Fibroblast of skin of back (primary cell): ENCODE measurements at regions not wholly inside any gene's neighbourhood (a gene's known extent, or its start where the extent isn't known, plus 50 kb on each side); places are given as distances from the start of the nearest gene placed in this dataset.
A peak's percentile ranks its signal among the peaks of the same experiment; 100 is the strongest.

Experiments used
- DNase-seq: peaks from one replicate; pipeline ENCODE4 v3.0.0-alpha.2; 2013

- no peak for DNase-seq
Observed at GRCh38 chr9:86795047-86795442, 152.3 kb downstream of the GAS1 start.

- peak; percentile 83 for DNase-seq
Observed at GRCh38 chr9:86794391-86795046, 152.8 kb downstream of the GAS1 start.

- peak; percentile 35 for DNase-seq
Observed at GRCh38 chr9:86792136-86792535, 155.2 kb downstream of the GAS1 start.

GRCh38 chr9:86790805-86791204 lies 156.5 kb downstream of the GAS1 start:
- DNase-seq, result no peak

DNA sequence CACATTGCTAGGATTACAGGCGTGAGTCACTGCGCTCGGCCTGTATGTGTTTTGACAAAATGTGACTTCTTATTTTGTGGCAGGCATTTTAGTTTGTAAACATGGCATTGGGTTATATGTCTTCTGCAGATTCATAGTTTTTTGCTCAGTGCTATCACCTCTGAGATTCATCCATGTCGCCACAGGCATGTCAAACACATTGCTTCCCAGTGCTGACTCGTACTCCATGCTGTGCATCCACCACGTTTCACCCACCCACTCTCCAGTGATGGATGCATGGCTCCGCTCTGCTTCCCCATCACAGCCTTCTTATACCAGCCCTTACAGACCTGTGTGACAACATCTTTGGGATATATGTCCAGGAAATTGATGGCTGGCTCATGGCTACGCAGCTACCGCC lies 158.8 kb downstream of the GAS1 start:
- DNase-seq, result peak; percentile 66

DNA sequence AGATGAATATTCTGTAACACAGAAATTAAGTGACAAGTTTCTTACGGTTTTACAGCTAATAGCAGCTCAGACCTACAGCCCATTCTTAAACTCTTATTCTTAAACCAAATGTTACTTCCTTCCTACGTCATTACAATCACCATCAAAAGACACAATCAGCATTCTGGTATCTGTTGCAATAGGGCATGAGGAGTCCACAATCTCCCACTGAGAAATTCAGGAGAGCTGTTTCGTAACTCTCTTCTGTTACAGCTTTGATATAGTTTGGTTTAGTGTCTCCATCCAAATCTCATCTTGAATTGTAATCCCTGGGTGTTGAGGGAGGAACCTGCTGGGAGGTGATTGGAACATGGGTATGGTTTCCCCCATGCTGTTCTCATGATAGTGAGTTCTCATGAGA lies 163.4 kb downstream of the GAS1 start:
- peak; percentile 13 for DNase-seq

GRCh38 chr9:86782831-86783230 lies 164.5 kb downstream of the GAS1 start:
- DNase-seq, result no peak

DNA sequence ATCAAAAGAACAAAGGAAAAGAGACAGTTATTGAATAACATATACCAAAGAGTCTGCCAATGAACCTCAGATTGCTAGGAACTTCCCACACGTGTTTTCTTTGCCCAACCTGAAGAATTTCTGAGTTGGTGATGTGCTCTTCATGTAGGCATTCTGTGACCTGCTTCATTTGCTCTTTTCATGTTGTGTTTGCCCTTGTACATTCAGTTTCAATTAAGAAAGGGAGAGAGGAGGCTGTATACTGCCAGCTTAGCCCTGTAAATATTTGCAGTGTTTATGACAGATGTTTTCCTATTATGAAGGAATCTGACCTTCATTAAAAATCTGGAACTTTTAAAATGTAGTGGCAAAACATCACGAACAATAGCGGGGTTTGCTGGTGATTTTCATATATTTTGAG lies 168.5 kb downstream of the GAS1 start:
- DNase-seq, result no peak

DNA sequence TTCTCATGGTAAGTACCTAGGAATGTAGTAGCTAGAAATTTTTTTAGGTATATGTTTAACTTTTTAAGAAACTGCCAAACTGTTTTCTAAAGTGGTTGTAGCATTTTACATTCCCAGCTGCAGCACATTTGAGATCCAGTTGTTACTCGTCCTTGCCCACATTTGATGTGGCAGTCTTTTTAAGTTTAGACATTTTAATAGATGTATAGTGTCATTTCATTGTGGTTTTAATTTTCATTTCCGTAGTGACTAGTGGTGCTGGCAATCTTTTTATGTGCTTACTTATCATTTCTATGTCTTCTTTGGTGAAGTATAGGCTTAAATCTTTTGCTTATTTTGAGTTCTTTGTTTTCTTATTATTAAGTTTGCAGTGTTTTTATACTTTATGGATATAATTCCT lies 171.6 kb downstream of the GAS1 start:
- DNase-seq, result no peak

GRCh38 chr9:86774116-86774515 lies 173.2 kb downstream of the GAS1 start:
- DNase-seq, result no peak

DNA sequence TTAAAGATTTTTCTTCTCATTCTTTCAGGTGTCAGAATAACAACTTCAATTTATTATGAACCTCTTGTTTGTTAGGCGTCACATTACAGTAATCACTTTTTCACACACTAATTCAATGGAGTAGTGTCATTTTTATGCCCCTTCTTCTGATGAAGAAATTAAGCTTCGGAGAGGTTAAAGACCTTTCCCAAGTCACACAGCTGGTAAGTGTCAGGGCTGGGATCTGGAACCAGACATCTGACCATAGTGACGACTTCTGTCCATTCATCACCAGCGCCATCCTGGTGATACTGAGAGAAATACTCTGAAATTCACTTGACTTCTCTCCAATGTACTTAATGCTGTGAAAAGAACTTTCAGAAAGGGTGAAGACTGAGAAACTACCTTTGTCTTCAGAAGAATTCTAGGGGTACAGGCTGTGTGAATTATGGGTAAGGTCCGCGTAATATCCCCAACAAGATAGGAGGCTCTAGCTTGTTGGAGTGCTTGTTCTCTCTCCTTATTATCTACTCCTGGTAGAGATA lies 173.8 kb downstream of the GAS1 start:
- DNase-seq, result no peak

- peak; percentile 50 for DNase-seq
Observed at GRCh38 chr9:86772635-86772993, 174.7 kb downstream of the GAS1 start.

GRCh38 chr9:86771941-86772634 lies 175.2 kb downstream of the GAS1 start:
- no peak for DNase-seq

- no peak for DNase-seq
Observed at GRCh38 chr9:86771420-86771819, 175.9 kb downstream of the GAS1 start.

GRCh38 chr9:86768709-86769108 lies 178.6 kb downstream of the GAS1 start:
- no peak for DNase-seq

GRCh38 chr9:86768020-86768419 lies 179.3 kb downstream of the GAS1 start:
- DNase-seq, result no peak

GRCh38 chr9:86767373-86767772 lies 179.9 kb downstream of the GAS1 start:
- no peak for DNase-seq

GRCh38 chr9:86766912-86767311 lies 180.4 kb downstream of the GAS1 start:
- peak; percentile 86 for DNase-seq

DNA sequence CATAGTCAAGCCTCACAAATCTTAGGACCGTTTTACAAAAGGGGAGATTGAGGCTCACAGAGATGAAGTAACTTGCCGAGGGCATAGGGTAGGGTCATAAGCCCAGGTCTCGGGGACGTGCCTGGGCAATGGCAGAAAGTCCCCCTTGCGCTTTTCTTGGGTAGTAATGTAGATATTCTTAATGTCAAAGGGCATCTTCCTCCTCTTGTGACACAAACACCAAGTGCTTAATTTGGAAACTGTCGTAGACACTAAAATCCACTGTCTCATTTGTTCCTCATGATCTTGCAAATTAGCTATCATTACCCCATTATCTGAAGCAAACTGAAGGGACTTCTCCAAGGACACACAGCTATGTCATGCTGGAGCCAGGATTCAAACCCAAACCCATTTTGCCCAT lies 180.8 kb downstream of the GAS1 start:
- no peak for DNase-seq

DNA sequence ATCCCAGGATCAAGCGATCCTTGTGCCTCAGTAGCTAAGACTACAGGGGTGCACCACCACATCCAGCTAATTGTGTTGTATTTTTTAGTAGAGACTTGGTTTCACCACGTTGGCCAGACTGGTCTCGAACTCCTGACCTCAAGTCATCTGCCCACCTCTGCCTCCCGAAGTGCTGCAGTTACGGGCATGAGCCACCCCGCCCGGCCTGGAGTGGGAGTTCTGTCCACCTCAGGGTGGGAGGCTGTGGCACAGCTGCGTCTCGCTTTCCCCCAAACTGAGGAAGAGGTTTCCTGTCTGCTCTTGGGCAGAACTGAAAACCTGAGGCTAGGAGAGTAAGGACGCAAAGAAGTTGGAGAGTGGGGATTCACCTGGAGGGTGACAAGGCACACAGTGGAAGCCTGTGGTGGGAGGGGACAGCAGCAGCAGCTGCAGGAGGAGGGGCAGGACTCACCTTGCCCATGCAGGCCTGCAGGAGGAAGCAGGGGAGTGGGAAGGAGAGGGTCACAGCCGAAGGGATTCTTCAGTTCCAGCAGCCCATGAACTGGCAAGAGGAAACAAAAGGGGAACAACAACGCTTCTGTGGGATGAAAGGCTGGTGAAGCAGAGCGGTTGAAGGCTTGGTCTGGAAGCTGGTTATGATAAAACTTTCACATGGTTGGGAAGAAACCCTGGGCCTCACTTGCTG lies 181.4 kb downstream of the GAS1 start:
- no peak for DNase-seq

DNA sequence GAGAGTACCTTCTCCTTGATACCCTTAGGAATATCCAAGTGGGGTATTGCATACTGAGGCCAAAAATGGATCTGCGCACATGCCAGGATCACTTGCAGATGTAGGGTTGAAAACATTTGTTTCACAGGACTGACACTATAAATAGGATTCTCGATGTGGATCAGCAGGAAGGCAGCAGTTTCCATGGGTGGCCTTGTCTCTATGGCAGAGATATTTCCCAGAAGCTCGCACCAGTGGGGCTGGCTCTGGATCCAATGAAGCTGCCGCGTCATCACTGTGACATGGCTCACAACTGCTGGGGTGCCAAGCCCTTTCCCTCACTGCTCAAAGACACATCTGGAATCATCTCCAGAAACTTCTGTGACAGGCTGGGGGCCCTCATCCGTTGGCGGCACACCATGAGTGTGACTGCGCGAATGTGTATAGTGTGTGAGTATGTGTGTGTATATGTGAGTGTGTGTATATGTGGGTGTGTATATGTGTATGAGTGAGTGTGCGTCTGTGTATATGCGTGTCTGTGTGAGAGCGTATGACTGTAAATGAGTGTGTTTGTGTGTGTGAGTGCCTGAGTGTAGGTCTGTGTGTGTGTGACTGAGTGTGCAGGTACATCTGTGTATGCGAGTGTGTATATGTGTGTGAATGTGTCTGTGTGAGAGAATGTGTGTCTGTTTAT lies 182.5 kb downstream of the GAS1 start:
- peak; percentile 46 for DNase-seq

- no peak for DNase-seq
Observed at GRCh38 chr9:86764221-86764624, 183.1 kb downstream of the GAS1 start.

DNA sequence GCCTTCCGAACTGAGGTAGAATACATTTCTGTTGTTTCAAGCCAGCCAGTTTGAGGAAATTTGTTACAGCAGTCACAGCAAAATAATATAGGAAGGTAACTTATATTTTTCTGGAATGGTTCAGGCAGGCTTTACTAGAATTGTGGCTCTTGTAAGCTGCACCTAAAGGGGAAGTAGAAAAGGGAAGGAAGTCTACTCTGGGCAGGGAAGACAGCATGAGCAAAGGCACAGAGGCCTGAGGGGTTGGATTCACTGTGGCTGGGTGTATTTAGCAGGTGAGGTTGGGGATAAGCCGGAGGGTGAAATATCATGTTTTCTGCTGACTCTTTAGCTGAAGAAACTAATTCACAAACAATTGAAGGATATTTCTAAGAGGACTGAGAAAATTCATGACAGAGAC lies 183.5 kb downstream of the GAS1 start:
- no peak for DNase-seq
